ENCODE measurements at regions not wholly inside any gene's neighbourhood (a gene's known extent, or its start where the extent isn't known, plus 50 kb on each side); places are given as distances from the start of the nearest gene placed in this dataset.

DNA sequence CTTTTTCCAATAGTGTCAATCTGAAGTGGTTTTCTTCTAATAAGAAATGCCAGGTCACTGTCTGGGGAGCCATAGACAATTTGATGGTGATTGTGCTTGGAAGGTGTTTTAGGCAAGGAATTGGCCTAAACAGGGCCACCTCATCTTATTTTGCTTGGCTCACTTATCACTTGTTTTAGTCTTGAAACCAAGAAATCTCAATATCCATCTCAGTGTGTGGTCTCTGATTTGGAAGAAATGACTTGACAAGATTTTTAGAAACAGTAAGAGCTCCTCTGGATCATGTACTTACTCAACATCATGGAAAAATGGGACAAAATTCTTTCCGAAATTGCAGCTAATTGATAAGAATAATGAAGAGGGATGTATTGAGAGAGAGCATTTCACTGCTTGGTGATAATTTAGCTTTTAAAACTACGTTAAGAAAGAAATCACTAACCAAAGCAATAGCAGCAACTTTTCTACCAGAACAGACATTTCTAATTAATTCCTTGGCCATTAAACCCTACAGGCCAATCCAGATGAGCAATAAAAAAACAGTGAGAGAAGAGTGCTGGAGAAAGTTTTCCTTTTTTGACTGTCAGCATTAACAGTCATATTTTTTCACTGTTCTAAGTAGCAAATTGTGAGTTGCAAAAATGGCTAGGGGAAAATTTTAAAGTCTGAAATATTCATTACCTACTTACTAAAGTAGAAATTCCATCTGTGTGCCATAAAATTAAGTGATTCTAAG lies 157.3 kb downstream of the AEBP2 start:
- TF ChIP-seq, protein P1, sequence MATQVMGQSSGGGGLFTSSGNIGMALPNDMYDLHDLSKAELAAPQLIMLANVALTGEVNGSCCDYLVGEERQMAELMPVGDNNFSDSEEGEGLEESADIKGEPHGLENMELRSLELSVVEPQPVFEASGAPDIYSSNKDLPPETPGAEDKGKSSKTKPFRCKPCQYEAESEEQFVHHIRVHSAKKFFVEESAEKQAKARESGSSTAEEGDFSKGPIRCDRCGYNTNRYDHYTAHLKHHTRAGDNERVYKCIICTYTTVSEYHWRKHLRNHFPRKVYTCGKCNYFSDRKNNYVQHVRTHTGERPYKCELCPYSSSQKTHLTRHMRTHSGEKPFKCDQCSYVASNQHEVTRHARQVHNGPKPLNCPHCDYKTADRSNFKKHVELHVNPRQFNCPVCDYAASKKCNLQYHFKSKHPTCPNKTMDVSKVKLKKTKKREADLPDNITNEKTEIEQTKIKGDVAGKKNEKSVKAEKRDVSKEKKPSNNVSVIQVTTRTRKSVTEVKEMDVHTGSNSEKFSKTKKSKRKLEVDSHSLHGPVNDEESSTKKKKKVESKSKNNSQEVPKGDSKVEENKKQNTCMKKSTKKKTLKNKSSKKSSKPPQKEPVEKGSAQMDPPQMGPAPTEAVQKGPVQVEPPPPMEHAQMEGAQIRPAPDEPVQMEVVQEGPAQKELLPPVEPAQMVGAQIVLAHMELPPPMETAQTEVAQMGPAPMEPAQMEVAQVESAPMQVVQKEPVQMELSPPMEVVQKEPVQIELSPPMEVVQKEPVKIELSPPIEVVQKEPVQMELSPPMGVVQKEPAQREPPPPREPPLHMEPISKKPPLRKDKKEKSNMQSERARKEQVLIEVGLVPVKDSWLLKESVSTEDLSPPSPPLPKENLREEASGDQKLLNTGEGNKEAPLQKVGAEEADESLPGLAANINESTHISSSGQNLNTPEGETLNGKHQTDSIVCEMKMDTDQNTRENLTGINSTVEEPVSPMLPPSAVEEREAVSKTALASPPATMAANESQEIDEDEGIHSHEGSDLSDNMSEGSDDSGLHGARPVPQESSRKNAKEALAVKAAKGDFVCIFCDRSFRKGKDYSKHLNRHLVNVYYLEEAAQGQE (IDR thresholded peaks at IDR 0.05; ENCODE audit: low read depth), result no peak
- no peak for TF ChIP-seq EGR1 (IDR thresholded peaks at IDR 0.05)
- TF ChIP-seq, protein P2, sequence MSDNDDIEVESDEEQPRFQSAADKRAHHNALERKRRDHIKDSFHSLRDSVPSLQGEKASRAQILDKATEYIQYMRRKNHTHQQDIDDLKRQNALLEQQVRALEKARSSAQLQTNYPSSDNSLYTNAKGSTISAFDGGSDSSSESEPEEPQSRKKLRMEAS (IDR thresholded peaks at IDR 0.05), result no peak
- TF ChIP-seq FOXM1 (IDR thresholded peaks at IDR 0.05; ENCODE audit: borderline replicate concordance, low read depth), result no peak
- TF ChIP-seq YY1 (IDR thresholded peaks at IDR 0.05; ENCODE audit: low read depth), result no peak
- no peak for TF ChIP-seq TAF1 (IDR thresholded peaks at IDR 0.05; ENCODE audit: low read depth)
- TF ChIP-seq EP300 (IDR thresholded peaks at IDR 0.05; ENCODE audit: borderline replicate concordance), result no peak
- TF ChIP-seq TCF12 (IDR thresholded peaks at IDR 0.05; ENCODE audit: low read depth), result no peak
- no peak for TF ChIP-seq CEBPB (IDR thresholded peaks at IDR 0.05)
- no peak for TF ChIP-seq ZBTB7A (IDR thresholded peaks at IDR 0.05; ENCODE audit: low read depth)
- no peak for TF ChIP-seq CREB1 (IDR thresholded peaks at IDR 0.05; ENCODE audit: low read depth)
- TF ChIP-seq, protein P3, sequence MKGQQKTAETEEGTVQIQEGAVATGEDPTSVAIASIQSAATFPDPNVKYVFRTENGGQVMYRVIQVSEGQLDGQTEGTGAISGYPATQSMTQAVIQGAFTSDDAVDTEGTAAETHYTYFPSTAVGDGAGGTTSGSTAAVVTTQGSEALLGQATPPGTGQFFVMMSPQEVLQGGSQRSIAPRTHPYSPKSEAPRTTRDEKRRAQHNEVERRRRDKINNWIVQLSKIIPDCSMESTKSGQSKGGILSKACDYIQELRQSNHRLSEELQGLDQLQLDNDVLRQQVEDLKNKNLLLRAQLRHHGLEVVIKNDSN (IDR thresholded peaks at IDR 0.05), result no peak

DNA sequence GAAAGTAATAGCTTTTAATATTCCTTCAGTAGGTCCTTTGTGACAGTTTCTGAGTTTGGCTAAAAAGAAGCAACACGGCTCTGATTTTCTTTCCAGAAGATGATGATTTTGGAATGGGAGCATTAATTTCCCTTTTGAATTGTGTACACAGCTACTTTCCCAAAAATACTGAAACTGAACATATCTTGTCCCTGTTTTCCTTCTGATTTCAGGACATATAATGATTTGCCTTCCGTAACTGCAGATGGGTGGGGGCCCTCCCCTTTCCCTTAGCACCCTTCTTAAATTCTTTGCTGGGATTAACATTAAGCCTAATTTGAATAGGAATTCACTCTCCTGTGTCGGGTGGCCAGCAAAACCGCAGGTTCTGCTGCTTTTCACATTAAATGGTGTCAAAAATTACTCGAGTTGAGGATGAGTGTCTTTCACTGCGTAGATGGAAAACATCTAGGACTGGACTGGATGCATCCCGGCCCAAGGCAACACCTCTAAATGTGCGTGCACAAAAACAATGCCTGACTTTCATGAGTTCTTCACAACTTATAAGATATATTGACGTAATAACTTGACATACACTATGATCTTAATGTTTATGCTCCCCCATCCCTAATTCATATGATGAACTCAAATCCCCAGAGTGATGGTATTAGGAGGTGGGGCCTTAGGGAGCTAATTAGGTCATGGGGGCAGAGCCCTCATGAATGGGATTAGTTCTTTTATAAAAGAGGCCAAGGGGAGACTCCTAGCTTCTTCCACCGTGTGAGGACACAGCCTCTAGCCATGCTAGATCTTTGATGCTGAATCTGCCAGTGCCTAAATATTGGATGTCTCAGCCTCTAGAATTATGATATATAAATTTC lies 158.1 kb downstream of the AEBP2 start:
- TF ChIP-seq, protein P1 (IDR thresholded peaks at IDR 0.05; ENCODE audit: low read depth), result no peak

DNA sequence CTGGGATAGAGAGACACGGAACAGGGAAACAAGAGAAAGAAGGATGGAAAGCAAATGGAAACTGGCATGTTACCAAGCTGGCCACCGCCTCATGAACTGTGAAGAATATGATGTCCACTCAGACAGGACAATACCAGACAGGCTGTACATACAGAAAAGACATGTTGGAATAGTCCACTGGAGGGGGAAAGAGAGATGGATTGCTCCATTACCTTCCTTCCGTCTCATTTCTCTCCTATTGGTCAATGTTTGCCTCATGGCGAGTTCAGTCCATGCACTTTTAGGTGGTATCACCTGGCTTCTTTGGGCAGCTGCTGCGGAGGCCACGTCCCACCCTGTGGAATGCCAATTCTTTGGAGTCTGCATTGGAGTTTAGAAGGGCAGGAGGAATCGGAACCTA lies 166.4 kb downstream of the AEBP2 start:
- TF ChIP-seq, protein P2 (IDR thresholded peaks at IDR 0.05), result no peak
- no peak for TF ChIP-seq CEBPB (IDR thresholded peaks at IDR 0.05)
- TF ChIP-seq TEAD4 (IDR thresholded peaks at IDR 0.05), result no peak

DNA sequence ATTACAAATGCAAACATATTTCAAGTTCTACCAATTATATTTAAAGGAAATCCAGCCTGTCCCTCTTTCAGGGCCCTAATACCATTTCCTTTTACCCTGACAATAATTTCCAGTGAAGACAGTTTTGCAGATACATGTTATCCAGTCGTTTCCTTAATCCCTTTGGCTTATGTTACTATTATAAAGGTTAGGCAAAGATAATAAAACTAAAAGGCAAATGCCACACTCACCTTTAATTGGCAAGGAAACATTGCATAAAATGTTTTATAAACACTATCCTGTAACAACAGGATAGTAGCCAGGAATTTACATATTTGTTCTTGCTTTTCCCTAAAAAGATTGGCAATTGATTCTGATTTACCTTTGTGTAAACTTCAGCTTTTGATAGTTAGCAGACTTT lies 168.7 kb downstream of the AEBP2 start:
- TF ChIP-seq CREB1 (IDR thresholded peaks at IDR 0.05; ENCODE audit: low read depth) (no peak), TCF12 (IDR thresholded peaks at IDR 0.05; ENCODE audit: low read depth) (no peak), CEBPB (IDR thresholded peaks at IDR 0.05) (no peak), EGR1 (IDR thresholded peaks at IDR 0.05) (no peak), EP300 (IDR thresholded peaks at IDR 0.05; ENCODE audit: borderline replicate concordance) (no peak), FOXM1 (IDR thresholded peaks at IDR 0.05; ENCODE audit: borderline replicate concordance, low read depth) (no peak), TAF1 (IDR thresholded peaks at IDR 0.05; ENCODE audit: low read depth) (no peak), RAD21 (IDR thresholded peaks at IDR 0.05; ENCODE audit: low read depth) (no peak), ZBTB7A (IDR thresholded peaks at IDR 0.05; ENCODE audit: low read depth) (no peak)

DNA sequence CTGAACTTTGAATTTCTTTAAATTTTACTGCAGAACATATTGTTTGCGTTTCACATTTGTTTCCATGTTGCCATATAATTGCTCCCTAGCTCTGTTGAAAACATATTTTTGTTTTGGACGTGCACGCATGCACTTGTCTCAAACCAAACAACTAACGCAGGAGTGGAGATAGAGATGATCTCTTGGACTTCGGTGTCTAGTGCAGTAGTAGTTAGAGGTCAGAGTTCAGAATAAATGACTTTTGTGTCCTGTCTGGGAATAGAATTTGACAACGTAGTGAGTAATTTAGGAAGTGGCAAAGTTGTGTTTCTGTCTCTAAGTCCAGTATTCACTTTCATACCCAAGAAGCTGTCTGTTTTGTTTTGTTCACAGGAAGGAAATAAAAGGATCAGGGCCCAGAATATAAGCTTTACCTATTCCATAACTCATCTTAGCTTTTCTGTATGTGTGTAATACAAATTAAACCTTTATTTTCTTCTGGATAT lies 173.8 kb downstream of the AEBP2 start:
- TF ChIP-seq TAF1 (IDR thresholded peaks at IDR 0.05; ENCODE audit: low read depth) (no peak), NFIC (IDR thresholded peaks at IDR 0.05) (no peak), CEBPB (IDR thresholded peaks at IDR 0.05) (no peak), ZBTB7A (IDR thresholded peaks at IDR 0.05; ENCODE audit: low read depth) (no peak), RAD21 (IDR thresholded peaks at IDR 0.05; ENCODE audit: low read depth) (no peak), YY1 (IDR thresholded peaks at IDR 0.05; ENCODE audit: low read depth) (no peak), TEAD4 (IDR thresholded peaks at IDR 0.05) (no peak), CREB1 (IDR thresholded peaks at IDR 0.05; ENCODE audit: low read depth) (no peak), EP300 (IDR thresholded peaks at IDR 0.05; ENCODE audit: borderline replicate concordance) (no peak), FOXM1 (IDR thresholded peaks at IDR 0.05; ENCODE audit: borderline replicate concordance, low read depth) (no peak), EGR1 (IDR thresholded peaks at IDR 0.05) (no peak)
- TF ChIP-seq, protein P2 (IDR thresholded peaks at IDR 0.05), result no peak
- TF ChIP-seq, protein P1 (IDR thresholded peaks at IDR 0.05; ENCODE audit: low read depth), result no peak
